Vagina (tissue), 2 donors: ENCODE measurements at regions not wholly inside any gene's neighbourhood (a gene's known extent, or its start where the extent isn't known, plus 50 kb on each side); places are given as distances from the start of the nearest gene placed in this dataset.

Experiments used
- DNase-seq, 2 donors: peaks; one replicate each; pipeline ENCODE4 v3.0.0-alpha.2; 2017; ENCODE audit errors: extremely low spot score in 2 of 2
- H3K27ac ChIP-seq: fragments of 200-600 bp; sonication (generic); one replicate; pipeline ENCODE4 v1.5.1; 2019
- H3K27me3 ChIP-seq: fragments of 200-600 bp; sonication (generic); one replicate; pipeline ENCODE4 v1.5.1; 2019
- H3K36me3 ChIP-seq, 2 donors: fragments of 200-600 bp; sonication (generic); one replicate each; pipeline ENCODE4 v1.5.1; 2017 to 2019
- H3K4me1 ChIP-seq: fragments of 200-600 bp; sonication (generic); one replicate; pipeline ENCODE4 v1.5.1; 2019
- H3K4me3 ChIP-seq, 2 donors: fragments of 200-600 bp; sonication (generic); 1 replicate in 1 of 2; 2 replicates in 1 of 2; pipeline ENCODE4 v1.5.1; 2016 to 2019
- H3K9me3 ChIP-seq: fragments of 200-600 bp; sonication (generic); one replicate; pipeline ENCODE4 v1.5.1; 2019
- POLR2A ChIP-seq, 2 donors: fragments of 450-650 bp; IDR thresholded peaks; one replicate each; pipeline ENCODE4 v1.6.1; 2017; ENCODE audit warnings: antibody characterized with exemption in 2 of 2, mild to moderate bottlenecking in 2 of 2, moderate library complexity in 2 of 2
- POLR2AphosphoS5 ChIP-seq, 2 donors: sonication (generic); formaldehyde crosslinking; IDR thresholded peaks; one replicate each; pipeline ENCODE4 v1.9.0; 2017; ENCODE audit warnings: antibody characterized with exemption in 2 of 2, mild to moderate bottlenecking in 2 of 2, low read depth in 1 of 2; ENCODE audit not compliant: insufficient read depth in 1 of 2
- intact Hi-C: fragments of 100-400 bp; cut with DNase I; formaldehyde crosslinking; loops from one replicate; pipeline ENCODE4 v1.15.1; 2023
- microRNA counts, 2 donors: library from miRNA; unstranded; fragments of <30 nt; microRNA quantifications; one replicate each; lab custom pipeline; 2016 to 2017
- microRNA-seq: library from miRNA; unstranded; fragments of <30 nt; microRNA quantifications from one replicate; pipeline ENCODE4, GENCODE V29; 2017; ENCODE audit warnings: borderline number of aligned reads, borderline replicate concordance
- small RNA-seq: library from RNA; depleted of rRNA; stranded (forward); fragments of <200 nt; gene quantifications from one replicate; pipeline ENCODE3, GENCODE V24; 2016
- TF ChIP-seq, protein P1 (sequence below), 3 experiments: fragments of 450-650 bp in 2 of 3; fragments of 200-600 bp in 1 of 3; sonication (generic) in 1 of 3; IDR thresholded peaks; one replicate each; pipeline ENCODE4 v1.5.1; 2017 to 2019; ENCODE audit warnings: antibody characterized with exemption in 3 of 3, mild to moderate bottlenecking in 2 of 3, moderate library complexity in 2 of 3

DNA sequence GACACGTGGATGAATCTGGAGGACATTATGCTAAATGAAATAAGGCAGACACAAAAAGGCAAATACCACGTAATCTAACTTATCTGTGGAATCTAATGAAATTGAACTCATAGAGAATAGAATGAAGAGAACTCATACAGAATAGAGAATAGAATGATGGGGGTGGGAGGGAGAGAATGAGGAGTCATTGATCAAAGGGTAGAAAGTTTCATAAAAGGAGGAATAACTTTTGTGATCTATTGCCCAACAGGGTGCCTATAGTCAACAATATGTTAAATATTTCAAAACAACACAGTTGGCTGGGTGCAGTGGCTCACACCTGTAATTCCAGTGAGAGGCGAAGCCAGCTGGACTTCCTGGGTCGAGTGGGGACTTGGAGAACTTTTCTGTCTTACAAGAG, 54.9 kb upstream of the ZNF169 start:
- Histone ChIP-seq H3K27ac (no peak overlapping the region), H3K36me3 (no peaks in the 10 kb centered on the region), H3K9me3 (no peaks in the 10 kb centered on the region), H3K27me3 (no peaks in the 10 kb centered on the region), H3K4me1 (no peaks in the 10 kb centered on the region), H3K4me3 (no peak overlapping the region)
- intact Hi-C loops, result no loop called here
- no peak for DNase-seq
- TF ChIP-seq POLR2AphosphoS5 (IDR thresholded peaks at IDR 0.05; ENCODE audit: insufficient read depth in 1 of 2, low read depth in 1 of 2) (no peak), POLR2A (IDR thresholded peaks at IDR 0.05) (no peak)
- TF ChIP-seq, protein P1, sequence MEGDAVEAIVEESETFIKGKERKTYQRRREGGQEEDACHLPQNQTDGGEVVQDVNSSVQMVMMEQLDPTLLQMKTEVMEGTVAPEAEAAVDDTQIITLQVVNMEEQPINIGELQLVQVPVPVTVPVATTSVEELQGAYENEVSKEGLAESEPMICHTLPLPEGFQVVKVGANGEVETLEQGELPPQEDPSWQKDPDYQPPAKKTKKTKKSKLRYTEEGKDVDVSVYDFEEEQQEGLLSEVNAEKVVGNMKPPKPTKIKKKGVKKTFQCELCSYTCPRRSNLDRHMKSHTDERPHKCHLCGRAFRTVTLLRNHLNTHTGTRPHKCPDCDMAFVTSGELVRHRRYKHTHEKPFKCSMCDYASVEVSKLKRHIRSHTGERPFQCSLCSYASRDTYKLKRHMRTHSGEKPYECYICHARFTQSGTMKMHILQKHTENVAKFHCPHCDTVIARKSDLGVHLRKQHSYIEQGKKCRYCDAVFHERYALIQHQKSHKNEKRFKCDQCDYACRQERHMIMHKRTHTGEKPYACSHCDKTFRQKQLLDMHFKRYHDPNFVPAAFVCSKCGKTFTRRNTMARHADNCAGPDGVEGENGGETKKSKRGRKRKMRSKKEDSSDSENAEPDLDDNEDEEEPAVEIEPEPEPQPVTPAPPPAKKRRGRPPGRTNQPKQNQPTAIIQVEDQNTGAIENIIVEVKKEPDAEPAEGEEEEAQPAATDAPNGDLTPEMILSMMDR (IDR thresholded peaks at IDR 0.05), result no peak

DNA sequence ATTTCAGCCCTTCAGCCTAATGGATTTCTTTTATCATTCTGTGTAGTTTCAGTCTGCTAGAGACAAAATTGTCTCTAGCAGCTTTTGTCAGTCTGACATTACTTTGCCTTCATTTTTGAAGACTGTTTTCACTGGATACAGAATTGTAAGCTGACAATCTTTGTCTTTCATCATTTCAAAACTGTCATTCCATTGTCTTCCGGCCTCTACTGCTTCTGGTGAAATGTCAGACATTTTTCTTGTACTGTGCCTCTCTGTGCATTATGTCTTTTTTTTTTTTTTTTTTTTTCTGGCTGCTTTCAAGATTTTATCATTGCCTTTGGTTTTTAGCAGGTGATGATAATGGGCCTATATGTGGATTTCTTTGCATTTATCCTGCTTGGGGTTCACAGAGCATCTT, 51.3 kb upstream of the ZNF169 start:
- no peaks in the 10 kb centered on the region for H3K36me3 ChIP-seq
- H3K4me3 ChIP-seq, result no peak overlapping the region
- TF ChIP-seq, protein P1 (IDR thresholded peaks at IDR 0.05), result no peak
- TF ChIP-seq POLR2A (IDR thresholded peaks at IDR 0.05), result no peak
- no peaks in the 10 kb centered on the region for H3K9me3 ChIP-seq
- DNase-seq, result no peak
- intact Hi-C loops, result no loop called here
- no peak overlapping the region for H3K27ac ChIP-seq
- H3K27me3 ChIP-seq, result no peaks in the 10 kb centered on the region
- no peaks in the 10 kb centered on the region for H3K4me1 ChIP-seq

MicroRNA genes in the stretch of these regions (microRNA counts, 767-probe panel; counts per million panel counts)
- 7,257 to 7,262 counts per million in 2 donors for microRNA hsa-let-7d-5p (lab: Ali Mortazavi, UCI)
- 7,058 to 7,566 counts per million in 2 donors for microRNA hsa-let-7f-5p (lab: Ali Mortazavi, UCI)

Small RNAs in the stretch of these regions (microRNA-seq; reads per million reads assigned to microRNA genes)
- gene MIRLET7A1 (817 reads per million, percentile 75 among the genes with 10 or more reads in this experiment), gene MIRLET7D (11,855 reads per million, percentile 95 among the genes with 10 or more reads in this experiment), gene MIRLET7F1 (790 reads per million, percentile 75 among the genes with 10 or more reads in this experiment)

Small RNAs in the stretch of these regions (small RNA-seq; reads per million reads assigned to genes)
- 5.7 reads per million, percentile 89 among the genes with 10 or more reads in this experiment for gene MIRLET7A1
- 158 reads per million, percentile 97 among the genes with 10 or more reads in this experiment for gene MIRLET7D
- gene MIRLET7F1, result 102 reads per million, percentile 97 among the genes with 10 or more reads in this experiment
